ENCODE measurements at regions not wholly inside any gene's neighbourhood (a gene's known extent, or its start where the extent isn't known, plus 50 kb on each side); places are given as distances from the start of the nearest gene placed in this dataset.

- DNase-seq, result no peak
Observed at GRCh38 chr3:31482493-31483200, 50.1 kb upstream of the STT3B start.

Data from activated CD4-positive, alpha-beta T cell treated with anti-CD3 and anti-CD28 coated beads, Interleukin-2, amount 50 U/mL, for 4 hours (primary cell).